GM12873 (cell line): ENCODE measurements at regions not wholly inside any gene's neighbourhood (a gene's known extent, or its start where the extent isn't known, plus 50 kb on each side); places are given as distances from the start of the nearest gene placed in this dataset.

ENCODE experiments used
- TF ChIP-seq, protein P1 (sequence below): IDR thresholded peaks from 2 replicates; pipeline ENCODE4 v1.5.1; 2012; ENCODE audit warnings: low read depth, mild to moderate bottlenecking, moderate library complexity, low read length, control low read depth; ENCODE audit not compliant: insufficient read depth; ENCODE audit errors: missing control alignments

GRCh38 chr1:190688096-190688495 is 210.4 kb upstream of the BRINP3 start:
- TF ChIP-seq, protein P1, sequence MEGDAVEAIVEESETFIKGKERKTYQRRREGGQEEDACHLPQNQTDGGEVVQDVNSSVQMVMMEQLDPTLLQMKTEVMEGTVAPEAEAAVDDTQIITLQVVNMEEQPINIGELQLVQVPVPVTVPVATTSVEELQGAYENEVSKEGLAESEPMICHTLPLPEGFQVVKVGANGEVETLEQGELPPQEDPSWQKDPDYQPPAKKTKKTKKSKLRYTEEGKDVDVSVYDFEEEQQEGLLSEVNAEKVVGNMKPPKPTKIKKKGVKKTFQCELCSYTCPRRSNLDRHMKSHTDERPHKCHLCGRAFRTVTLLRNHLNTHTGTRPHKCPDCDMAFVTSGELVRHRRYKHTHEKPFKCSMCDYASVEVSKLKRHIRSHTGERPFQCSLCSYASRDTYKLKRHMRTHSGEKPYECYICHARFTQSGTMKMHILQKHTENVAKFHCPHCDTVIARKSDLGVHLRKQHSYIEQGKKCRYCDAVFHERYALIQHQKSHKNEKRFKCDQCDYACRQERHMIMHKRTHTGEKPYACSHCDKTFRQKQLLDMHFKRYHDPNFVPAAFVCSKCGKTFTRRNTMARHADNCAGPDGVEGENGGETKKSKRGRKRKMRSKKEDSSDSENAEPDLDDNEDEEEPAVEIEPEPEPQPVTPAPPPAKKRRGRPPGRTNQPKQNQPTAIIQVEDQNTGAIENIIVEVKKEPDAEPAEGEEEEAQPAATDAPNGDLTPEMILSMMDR, result no peak

GRCh38 chr1:190699165-190699564 is 221.5 kb upstream of the BRINP3 start:
- TF ChIP-seq, protein P1, result no peak

DNA sequence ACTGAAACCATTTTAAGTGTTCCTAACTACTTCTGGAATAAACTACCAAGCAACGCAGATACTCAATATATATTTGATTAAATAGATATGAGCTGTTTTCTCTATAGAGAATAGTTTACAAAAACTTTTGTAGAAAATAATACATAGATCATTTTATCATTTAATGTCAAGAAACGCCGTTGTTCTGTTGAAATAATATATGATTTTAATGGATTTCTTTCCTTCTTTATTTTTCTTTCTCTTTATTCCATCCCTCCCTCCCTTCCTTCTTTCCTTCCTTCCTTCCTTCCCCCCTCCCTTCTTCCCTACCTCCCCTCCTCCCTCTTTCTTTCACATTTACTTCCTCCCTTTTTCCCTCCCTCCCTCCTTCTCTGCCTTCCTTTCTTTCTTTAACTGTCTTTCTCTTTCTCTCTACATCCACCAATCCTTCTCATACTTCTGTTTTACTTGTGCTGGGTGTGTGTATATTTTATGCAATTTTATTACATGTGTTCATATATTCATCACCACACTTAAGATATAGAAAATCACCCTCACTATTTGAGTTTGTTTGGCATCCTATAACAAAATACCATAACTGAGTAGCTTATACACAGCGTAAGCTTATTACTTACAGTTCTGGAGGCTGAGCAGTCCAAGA is 230.9 kb upstream of the BRINP3 start:
- TF ChIP-seq, protein P1, result no peak

GRCh38 chr1:190711069-190711468 is 233.4 kb upstream of the BRINP3 start:
- TF ChIP-seq, protein P1, result no peak

GRCh38 chr1:190717055-190717454 is 239.4 kb upstream of the BRINP3 start:
- TF ChIP-seq, protein P1, result no peak

DNA sequence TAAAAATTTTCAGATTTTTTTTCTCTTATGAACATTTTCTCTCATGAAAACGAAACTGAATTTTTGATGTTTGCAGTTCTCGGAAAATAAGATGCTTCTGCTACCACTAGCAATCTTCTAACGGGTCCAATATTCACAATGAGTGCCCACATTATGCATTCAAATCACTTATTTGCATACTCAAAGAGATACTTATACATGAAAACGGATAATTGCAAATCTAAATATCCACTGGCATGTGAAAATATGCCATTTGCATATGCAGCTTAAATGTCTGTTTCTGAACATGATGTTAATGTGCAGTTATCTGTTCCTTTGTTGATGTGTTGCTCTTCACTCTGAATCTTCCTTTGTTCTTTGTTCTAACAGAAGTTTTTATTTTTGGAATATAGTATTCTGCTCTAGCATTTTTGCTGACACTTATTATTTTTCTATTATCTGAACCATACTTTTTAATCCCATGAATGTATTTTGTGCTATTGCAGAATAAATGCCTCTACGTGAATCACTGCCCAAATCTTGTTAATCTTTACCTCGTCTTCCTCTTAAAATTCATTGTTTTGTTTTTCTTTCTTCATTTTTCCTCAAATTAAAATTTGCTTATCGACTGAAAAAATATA is 259.4 kb upstream of the BRINP3 start:
- TF ChIP-seq, protein P1, result no peak

- TF ChIP-seq, protein P1, result no peak
Measured at GRCh38 chr1:190738317-190738716, 260.7 kb upstream of the BRINP3 start.
